PC-3 (cell line): ENCODE measurements at regions not wholly inside any gene's neighbourhood (a gene's known extent, or its start where the extent isn't known, plus 50 kb on each side); places are given as distances from the start of the nearest gene placed in this dataset.

Experiments used
- ATAC-seq: fragments of 200-7000 bp; cut with Tn5 transposase; 2 replicates; pipeline ENCODE4 v1.9.1; 2020; ENCODE audit warnings: mild to moderate bottlenecking, moderate library complexity
- BruUV-seq: library from RNA; stranded (reverse); fragments of 400-500 nt; replicated peaks from 2 replicates; lab custom pipeline; 2021; lab: Mats Ljungman, UMichigan
- CTCF ChIA-PET: fragments of 300-600 bp; sonication (Branson Sonifier 250); formaldehyde crosslinking; loops from one replicate; lab custom pipeline; 2022; ENCODE audit warnings: antibody characterized with exemption; lab: Charles Lee
- POLR2A ChIA-PET: fragments of 300-600 bp; sonication (Branson Sonifier 250); formaldehyde crosslinking; loops from one replicate; lab custom pipeline; 2022; ENCODE audit warnings: antibody characterized with exemption; ENCODE audit not compliant: unreplicated experiment; lab: Charles Lee
- DNase-seq: peaks from one replicate; pipeline ENCODE4 v3.0.0-alpha.2; 2015
- H2AFZ ChIP-seq: fragments of 300-600 bp; sonication (generic); 2 replicates; pipeline ENCODE4 v1.6.0; 2016; ENCODE audit warnings: antibody characterized with exemption, low read length
- H3F3A ChIP-seq: fragments of 300-600 bp; sonication (generic); one replicate; pipeline ENCODE4 v1.6.0; 2017; ENCODE audit warnings: antibody characterized with exemption, low read length, control low read depth, mild to moderate bottlenecking; ENCODE audit not compliant: unreplicated experiment
- H3K27ac ChIP-seq: fragments of 300-600 bp; sonication (generic); 2 replicates; pipeline ENCODE4 v1.5.1; 2016; ENCODE audit warnings: mild to moderate bottlenecking, low read length
- H3K27me3 ChIP-seq: fragments of 300-600 bp; sonication (generic); 2 replicates; pipeline ENCODE4 v1.6.1; 2016; ENCODE audit warnings: low read length, mixed read lengths
- H3K36me3 ChIP-seq: fragments of 300-600 bp; sonication (generic); 2 replicates; pipeline ENCODE4 v1.6.1; 2016; ENCODE audit warnings: low read depth, mixed run types, low read length, mixed read lengths
- H3K4me1 ChIP-seq: fragments of 300-600 bp; sonication (generic); 2 replicates; pipeline ENCODE4 v1.5.1; 2016; ENCODE audit warnings: low read length; ENCODE audit not compliant: insufficient read depth
- H3K4me2 ChIP-seq: fragments of 300-600 bp; sonication (generic); 2 replicates; pipeline ENCODE4 v1.6.0; 2016; ENCODE audit warnings: low read length
- H3K4me3 ChIP-seq: fragments of 300-600 bp; sonication (generic); 2 replicates; pipeline ENCODE4 v1.5.1; 2016; ENCODE audit warnings: mild to moderate bottlenecking, low read length, mixed read lengths
- H3K79me2 ChIP-seq: fragments of 300-600 bp; sonication (generic); 2 replicates; pipeline ENCODE4 v1.6.1; 2017; ENCODE audit warnings: low read length, mixed read lengths
- H3K9ac ChIP-seq: fragments of 300-600 bp; sonication (generic); 2 replicates; pipeline ENCODE4 v1.6.0; 2016; ENCODE audit warnings: mild to moderate bottlenecking, low read length
- H3K9me2 ChIP-seq: fragments of 300-600 bp; sonication (generic); replicated peaks from 2 replicates; pipeline ENCODE4 v1.6.1; 2016; ENCODE audit warnings: mixed run types, low read length, mixed read lengths
- H3K9me3 ChIP-seq: fragments of 300-600 bp; sonication (generic); 2 replicates; pipeline ENCODE4 v1.6.1; 2016; ENCODE audit warnings: low read length, mixed read lengths
- H4K20me1 ChIP-seq: fragments of 300-600 bp; sonication (generic); 2 replicates; pipeline ENCODE4 v1.6.1; 2016; ENCODE audit warnings: low read length, mixed read lengths
- EZH2 ChIP-seq: fragments of 300-600 bp; sonication (generic); IDR thresholded peaks from one replicate; pipeline ENCODE4 v1.6.1; 2017; ENCODE audit warnings: antibody characterized with exemption, mild to moderate bottlenecking, low read length; ENCODE audit not compliant: unreplicated experiment
- EZH2phosphoT487 ChIP-seq: fragments of 300-600 bp; sonication (generic); IDR thresholded peaks from 2 replicates; pipeline ENCODE4 v1.6.1; 2018; ENCODE audit warnings: mild to moderate bottlenecking, antibody characterized with exemption, low read length, borderline replicate concordance
- intact Hi-C: fragments of 100-400 bp; cut with micrococcal nuclease; formaldehyde crosslinking; loops from 2 replicates; pipeline ENCODE4 v1.9.0; 2023
- TF ChIP-seq, protein P1 (sequence below): fragments of 300-600 bp; sonication (generic); conservative IDR thresholded peaks from 2 replicates; pipeline ENCODE4 v1.5.1; 2017; ENCODE audit warnings: antibody characterized with exemption, low read depth, mild to moderate bottlenecking, low read length

- BruUV-seq: no TSS peak
- H3K79me2 ChIP-seq: no peaks in the 10 kb centered on the region
- H3K4me1 ChIP-seq: no peaks in the 10 kb centered on the region
- CTCF ChIA-PET: no interaction called here
- ATAC-seq (no peak), DNase-seq (no peak)
- no peaks in the 10 kb centered on the region for H3K9me3 ChIP-seq
- H3K4me3 ChIP-seq: no peak overlapping the region
- POLR2A ChIA-PET: no interaction called here
- H3K27ac ChIP-seq: no peak overlapping the region
- TF ChIP-seq, protein P1, sequence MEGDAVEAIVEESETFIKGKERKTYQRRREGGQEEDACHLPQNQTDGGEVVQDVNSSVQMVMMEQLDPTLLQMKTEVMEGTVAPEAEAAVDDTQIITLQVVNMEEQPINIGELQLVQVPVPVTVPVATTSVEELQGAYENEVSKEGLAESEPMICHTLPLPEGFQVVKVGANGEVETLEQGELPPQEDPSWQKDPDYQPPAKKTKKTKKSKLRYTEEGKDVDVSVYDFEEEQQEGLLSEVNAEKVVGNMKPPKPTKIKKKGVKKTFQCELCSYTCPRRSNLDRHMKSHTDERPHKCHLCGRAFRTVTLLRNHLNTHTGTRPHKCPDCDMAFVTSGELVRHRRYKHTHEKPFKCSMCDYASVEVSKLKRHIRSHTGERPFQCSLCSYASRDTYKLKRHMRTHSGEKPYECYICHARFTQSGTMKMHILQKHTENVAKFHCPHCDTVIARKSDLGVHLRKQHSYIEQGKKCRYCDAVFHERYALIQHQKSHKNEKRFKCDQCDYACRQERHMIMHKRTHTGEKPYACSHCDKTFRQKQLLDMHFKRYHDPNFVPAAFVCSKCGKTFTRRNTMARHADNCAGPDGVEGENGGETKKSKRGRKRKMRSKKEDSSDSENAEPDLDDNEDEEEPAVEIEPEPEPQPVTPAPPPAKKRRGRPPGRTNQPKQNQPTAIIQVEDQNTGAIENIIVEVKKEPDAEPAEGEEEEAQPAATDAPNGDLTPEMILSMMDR: no peak
- no peak for TF ChIP-seq EZH2phosphoT487
- TF ChIP-seq EZH2: no peak
- no peaks in the 10 kb centered on the region for H3F3A ChIP-seq
- H4K20me1 ChIP-seq: no peaks in the 10 kb centered on the region
- H3K9me2 ChIP-seq: no peaks in the 10 kb centered on the region
- no peaks in the 10 kb centered on the region for H3K36me3 ChIP-seq
- no peak overlapping the region for H2AFZ ChIP-seq
- H3K9ac ChIP-seq: no peak overlapping the region
- H3K27me3 ChIP-seq: no peaks in the 10 kb centered on the region
- H3K4me2 ChIP-seq: no peak overlapping the region
- intact Hi-C loops: no loop called here
Observed at GRCh38 chr10:80741278-80741677, 203.6 kb downstream of the SH2D4B start.

- ATAC-seq (no peak), DNase-seq (no peak)
- Histone ChIP-seq H3K9ac (no peak overlapping the region), H3F3A (no peaks in the 10 kb centered on the region), H3K27me3 (no peaks in the 10 kb centered on the region), H4K20me1 (no peaks in the 10 kb centered on the region), H3K4me2 (no peak overlapping the region), H3K79me2 (no peaks in the 10 kb centered on the region), H3K9me2 (no peaks in the 10 kb centered on the region), H3K27ac (no peak overlapping the region), H2AFZ (no peak overlapping the region), H3K36me3 (no peaks in the 10 kb centered on the region), H3K4me1 (no peaks in the 10 kb centered on the region), H3K4me3 (no peak overlapping the region), H3K9me3 (no peaks in the 10 kb centered on the region)
- CTCF ChIA-PET: no interaction called here
- no TSS peak for BruUV-seq
- intact Hi-C loops: no loop called here
- TF ChIP-seq EZH2 (no peak), EZH2phosphoT487 (no peak)
- TF ChIP-seq, protein P1: no peak
- POLR2A ChIA-PET: no interaction called here
Observed at GRCh38 chr10:80750268-80750667, 212.6 kb downstream of the SH2D4B start.

DNA sequence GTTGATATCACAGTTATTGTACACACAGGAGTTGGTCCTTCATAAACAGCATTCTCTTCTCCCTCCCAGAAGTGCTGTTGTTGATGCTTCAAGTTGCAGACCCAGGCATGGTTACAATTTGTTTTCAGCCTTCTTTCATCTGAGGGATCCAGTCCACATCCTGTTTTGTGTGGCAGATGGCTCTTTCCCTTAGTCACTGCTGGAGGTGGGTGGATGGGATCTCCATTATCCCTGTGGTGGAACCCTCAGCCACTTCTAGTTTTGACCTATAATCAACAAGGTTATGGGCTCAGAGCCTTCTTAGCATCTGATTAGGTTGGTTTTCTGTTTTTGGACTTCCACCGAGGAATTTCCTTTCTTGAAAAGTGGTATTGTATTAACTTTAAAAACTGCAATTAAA, 214.2 kb downstream of the SH2D4B start:
- H3K9me3 ChIP-seq: no peaks in the 10 kb centered on the region
- ChIA-PET CTCF (no interaction called here), POLR2A (no interaction called here)
- H4K20me1 ChIP-seq: no peaks in the 10 kb centered on the region
- no peak overlapping the region for H3K4me3 ChIP-seq
- H3K36me3 ChIP-seq: no peaks in the 10 kb centered on the region
- ATAC-seq (no peak), DNase-seq (no peak)
- no peaks in the 10 kb centered on the region for H3K79me2 ChIP-seq
- no peak overlapping the region for H3K4me2 ChIP-seq
- H3K4me1 ChIP-seq: no peaks in the 10 kb centered on the region
- no peaks in the 10 kb centered on the region for H3K27me3 ChIP-seq
- TF ChIP-seq, protein P1: no peak
- TF ChIP-seq EZH2phosphoT487 (no peak), EZH2 (no peak)
- no peaks in the 10 kb centered on the region for H3F3A ChIP-seq
- intact Hi-C loops: no loop called here
- BruUV-seq: no TSS peak
- no peaks in the 10 kb centered on the region for H3K9me2 ChIP-seq
- no peak overlapping the region for H2AFZ ChIP-seq
- H3K9ac ChIP-seq: no peak overlapping the region
- H3K27ac ChIP-seq: no peak overlapping the region
